GM10266 (cell line): ENCODE measurements at regions not wholly inside any gene's neighbourhood (a gene's known extent, or its start where the extent isn't known, plus 50 kb on each side); places are given as distances from the start of the nearest gene placed in this dataset.
"Not testable (repeated sequence)": the region's sequence is repeated elsewhere in the genome, so short reads cannot be mapped to it uniquely, and the experiment has no call there.

Experiments
- DNase-seq: peaks from one replicate; pipeline ENCODE4 v3.0.0; 2012; ENCODE audit errors: extremely low spot score
- CTCF ChIP-seq: IDR thresholded peaks from 2 replicates; pipeline ENCODE4 v1.5.1; 2012; ENCODE audit warnings: mild to moderate bottlenecking, low read depth; ENCODE audit not compliant: control insufficient read depth, insufficient read depth; ENCODE audit errors: missing control alignments

- TF ChIP-seq CTCF = no peak
- DNase-seq = no peak
Observed at GRCh38 chr12:34407813-34408212, 385.5 kb downstream of the ALG10 start.

- not testable (repeated sequence) for DNase-seq
Observed at GRCh38 chr12:34431509-34431908, 409.2 kb downstream of the ALG10 start.
